ENCODE measurements at regions not wholly inside any gene's neighbourhood (a gene's known extent, or its start where the extent isn't known, plus 50 kb on each side); places are given as distances from the start of the nearest gene placed in this dataset.

GRCh38 chr4:56743550-56743949 is 62.5 kb upstream of the HOPX start (continued):
- TF ChIP-seq ZNF785 (tag by site-specific recombination; IDR thresholded peaks at IDR 0.05), result no peak
- TF ChIP-seq TCF7L2 (IDR thresholded peaks at IDR 0.05; ENCODE audit: borderline replicate concordance, low read depth, low read length), result peak; percentile 99; the same call in 1 of the 2 replicates
- TF ChIP-seq ZNF366 (tag by site-specific recombination; conservative IDR thresholded peaks at IDR 0.05), result 0 out of 2 replicates have a peak, but pooled peaks have one; percentile 46
- TF ChIP-seq, protein P1, sequence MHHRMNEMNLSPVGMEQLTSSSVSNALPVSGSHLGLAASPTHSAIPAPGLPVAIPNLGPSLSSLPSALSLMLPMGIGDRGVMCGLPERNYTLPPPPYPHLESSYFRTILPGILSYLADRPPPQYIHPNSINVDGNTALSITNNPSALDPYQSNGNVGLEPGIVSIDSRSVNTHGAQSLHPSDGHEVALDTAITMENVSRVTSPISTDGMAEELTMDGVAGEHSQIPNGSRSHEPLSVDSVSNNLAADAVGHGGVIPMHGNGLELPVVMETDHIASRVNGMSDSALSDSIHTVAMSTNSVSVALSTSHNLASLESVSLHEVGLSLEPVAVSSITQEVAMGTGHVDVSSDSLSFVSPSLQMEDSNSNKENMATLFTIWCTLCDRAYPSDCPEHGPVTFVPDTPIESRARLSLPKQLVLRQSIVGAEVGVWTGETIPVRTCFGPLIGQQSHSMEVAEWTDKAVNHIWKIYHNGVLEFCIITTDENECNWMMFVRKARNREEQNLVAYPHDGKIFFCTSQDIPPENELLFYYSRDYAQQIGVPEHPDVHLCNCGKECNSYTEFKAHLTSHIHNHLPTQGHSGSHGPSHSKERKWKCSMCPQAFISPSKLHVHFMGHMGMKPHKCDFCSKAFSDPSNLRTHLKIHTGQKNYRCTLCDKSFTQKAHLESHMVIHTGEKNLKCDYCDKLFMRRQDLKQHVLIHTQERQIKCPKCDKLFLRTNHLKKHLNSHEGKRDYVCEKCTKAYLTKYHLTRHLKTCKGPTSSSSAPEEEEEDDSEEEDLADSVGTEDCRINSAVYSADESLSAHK (tag by site-specific recombination; IDR thresholded peaks at IDR 0.05), result peak; percentile 74
- peak; percentile 18 for TF ChIP-seq ZNF510 (tag by site-specific recombination; IDR thresholded peaks at IDR 0.05; ENCODE audit: insufficient replicate concordance)
- no peak for TF ChIP-seq ZNF266 (tag by site-specific recombination; IDR thresholded peaks at IDR 0.05; ENCODE audit: low read depth)
- TF ChIP-seq ZNF335 (tag by site-specific recombination; conservative IDR thresholded peaks at IDR 0.05), result no peak
- TF ChIP-seq SETDB1 (IDR thresholded peaks at IDR 0.05; ENCODE audit: insufficient read length, low read length), result peak; percentile 99

- Histone ChIP-seq H3K36me3 (ENCODE audit: control insufficient read depth in 2 of 2, insufficient read depth in 1 of 2, low read length in 2 of 2) (no peaks in the 10 kb centered on the region), H3K9me3 (ENCODE audit: control insufficient read depth, insufficient read depth, low read depth, low read length) (no peaks in the 10 kb centered on the region), H3K4me3 (ENCODE audit: low read depth, low read length) (no peak overlapping the region), H3K27ac (ENCODE audit: extremely low read depth, low read depth, low read length) (no peak overlapping the region), H3K4me1 (ENCODE audit: control insufficient read depth, insufficient read depth, low read length) (peaks cover 3% of the 10 kb centered on the region; the same call in 1 of the 2 replicates)
- TF ChIP-seq BCL11B (tag by site-specific recombination; IDR thresholded peaks at IDR 0.05; ENCODE audit: low read depth), result no peak
- TF ChIP-seq ZBTB17 (tag by site-specific recombination; IDR thresholded peaks at IDR 0.05), result no peak
- no peak for TF ChIP-seq ZBTB48 (tag by site-specific recombination; IDR thresholded peaks at IDR 0.05)
- TF ChIP-seq, protein P2, sequence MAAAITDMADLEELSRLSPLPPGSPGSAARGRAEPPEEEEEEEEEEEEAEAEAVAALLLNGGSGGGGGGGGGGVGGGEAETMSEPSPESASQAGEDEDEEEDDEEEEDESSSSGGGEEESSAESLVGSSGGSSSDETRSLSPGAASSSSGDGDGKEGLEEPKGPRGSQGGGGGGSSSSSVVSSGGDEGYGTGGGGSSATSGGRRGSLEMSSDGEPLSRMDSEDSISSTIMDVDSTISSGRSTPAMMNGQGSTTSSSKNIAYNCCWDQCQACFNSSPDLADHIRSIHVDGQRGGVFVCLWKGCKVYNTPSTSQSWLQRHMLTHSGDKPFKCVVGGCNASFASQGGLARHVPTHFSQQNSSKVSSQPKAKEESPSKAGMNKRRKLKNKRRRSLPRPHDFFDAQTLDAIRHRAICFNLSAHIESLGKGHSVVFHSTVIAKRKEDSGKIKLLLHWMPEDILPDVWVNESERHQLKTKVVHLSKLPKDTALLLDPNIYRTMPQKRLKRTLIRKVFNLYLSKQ (tag by site-specific recombination; IDR thresholded peaks at IDR 0.05; ENCODE audit: borderline replicate concordance), result no peak
- no peak for TF ChIP-seq ZFP37 (tag by site-specific recombination; IDR thresholded peaks at IDR 0.05)
- no peak for TF ChIP-seq YY1 (tag by site-specific recombination; IDR thresholded peaks at IDR 0.05)
- no peak for TF ChIP-seq ZNF521 (tag by site-specific recombination; IDR thresholded peaks at IDR 0.05)
- no peak for TF ChIP-seq OSR2 (tag by site-specific recombination; IDR thresholded peaks at IDR 0.05)
- TF ChIP-seq ZNF175 (tag by site-specific recombination; IDR thresholded peaks at IDR 0.05), result no peak
- no peak for TF ChIP-seq ZBTB10 (tag by site-specific recombination; IDR thresholded peaks at IDR 0.05)
- no peak for TF ChIP-seq MEIS1 (CRISPR knock-in tag; IDR thresholded peaks at IDR 0.05; ENCODE audit: borderline replicate concordance)
- no peak for TF ChIP-seq ZNF157 (tag by site-specific recombination; IDR thresholded peaks at IDR 0.05)
- TF ChIP-seq ZNF202 (tag by site-specific recombination; IDR thresholded peaks at IDR 0.05; ENCODE audit: borderline replicate concordance), result no peak
- TF ChIP-seq SALL2 (tag by site-specific recombination; IDR thresholded peaks at IDR 0.05; ENCODE audit: borderline replicate concordance), result no peak
- no peak for TF ChIP-seq ZBTB49 (tag by site-specific recombination; IDR thresholded peaks at IDR 0.05; ENCODE audit: low read depth)
- ChIA-PET POLR2A (no interaction called here), CTCF (no interaction called here)
These were observed 61.2 kb upstream of the HOPX start for GRCh38 chr4:56742080-56742871.
